Lower lobe of right lung (tissue), 2 donors: ENCODE measurements at regions not wholly inside any gene's neighbourhood (a gene's known extent, or its start where the extent isn't known, plus 50 kb on each side); places are given as distances from the start of the nearest gene placed in this dataset.
A peak's percentile ranks its signal among the peaks of the same experiment; 100 is the strongest.

ENCODE experiments used
- ATAC-seq, 2 donors: fragments of 200-7000 bp; cut with Tn5 transposase; one replicate each; pipeline ENCODE4 v1.9.1; 2020 to 2022; ENCODE audit warnings: mild to moderate bottlenecking in 2 of 2, moderate library complexity in 2 of 2
- DNase-seq: peaks from one replicate; pipeline ENCODE4 v3.0.0-alpha.2; 2020
- H3K27ac ChIP-seq: fragments of 200-600 bp; one replicate; pipeline ENCODE4 v1.8.0; 2022
- H3K27me3 ChIP-seq: fragments of 200-600 bp; one replicate; pipeline ENCODE4 v1.8.0; 2022; ENCODE audit warnings: low read depth
- H3K36me3 ChIP-seq: fragments of 200-600 bp; one replicate; pipeline ENCODE4 v1.8.0; 2022; ENCODE audit warnings: mild to moderate bottlenecking
- H3K4me1 ChIP-seq: fragments of 200-600 bp; one replicate; pipeline ENCODE4 v1.8.0; 2022
- H3K4me3 ChIP-seq: fragments of 200-600 bp; one replicate; pipeline ENCODE4 v1.8.0; 2022; ENCODE audit warnings: mild to moderate bottlenecking
- H3K9me3 ChIP-seq: fragments of 200-600 bp; one replicate; pipeline ENCODE4 v1.8.0; 2022
- intact Hi-C: fragments of 100-400 bp; cut with DNase I; formaldehyde crosslinking; loops from one replicate; pipeline ENCODE4 v1.11.0; 2022
- TF ChIP-seq, protein P1 (sequence below): fragments of 200-600 bp; IDR thresholded peaks from one replicate; pipeline ENCODE4 v1.8.0; 2022; ENCODE audit warnings: antibody characterized with exemption, mild to moderate bottlenecking
- donor health status: DM: no; HTN: yes; CAD: no; lungs with severe emphysema.

GRCh38 chr11:69352715-69353319 lies 58.9 kb downstream of the MYEOV start:
- no peaks in the 10 kb centered on the region for H3K27me3 ChIP-seq
- H3K9me3 ChIP-seq, result no peaks in the 10 kb centered on the region
- DNase-seq (peak; percentile 9), ATAC-seq (no peak)
- intact Hi-C loops, result no loop called here
- TF ChIP-seq, protein P1, sequence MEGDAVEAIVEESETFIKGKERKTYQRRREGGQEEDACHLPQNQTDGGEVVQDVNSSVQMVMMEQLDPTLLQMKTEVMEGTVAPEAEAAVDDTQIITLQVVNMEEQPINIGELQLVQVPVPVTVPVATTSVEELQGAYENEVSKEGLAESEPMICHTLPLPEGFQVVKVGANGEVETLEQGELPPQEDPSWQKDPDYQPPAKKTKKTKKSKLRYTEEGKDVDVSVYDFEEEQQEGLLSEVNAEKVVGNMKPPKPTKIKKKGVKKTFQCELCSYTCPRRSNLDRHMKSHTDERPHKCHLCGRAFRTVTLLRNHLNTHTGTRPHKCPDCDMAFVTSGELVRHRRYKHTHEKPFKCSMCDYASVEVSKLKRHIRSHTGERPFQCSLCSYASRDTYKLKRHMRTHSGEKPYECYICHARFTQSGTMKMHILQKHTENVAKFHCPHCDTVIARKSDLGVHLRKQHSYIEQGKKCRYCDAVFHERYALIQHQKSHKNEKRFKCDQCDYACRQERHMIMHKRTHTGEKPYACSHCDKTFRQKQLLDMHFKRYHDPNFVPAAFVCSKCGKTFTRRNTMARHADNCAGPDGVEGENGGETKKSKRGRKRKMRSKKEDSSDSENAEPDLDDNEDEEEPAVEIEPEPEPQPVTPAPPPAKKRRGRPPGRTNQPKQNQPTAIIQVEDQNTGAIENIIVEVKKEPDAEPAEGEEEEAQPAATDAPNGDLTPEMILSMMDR, result no peak
- H3K4me1 ChIP-seq, result no peaks in the 10 kb centered on the region
- H3K4me3 ChIP-seq, result no peak overlapping the region
- no peak overlapping the region for H3K27ac ChIP-seq
- H3K36me3 ChIP-seq, result no peaks in the 10 kb centered on the region

- Histone ChIP-seq H3K9me3 (no peaks in the 10 kb centered on the region), H3K27ac (no peak overlapping the region), H3K4me3 (no peak overlapping the region), H3K36me3 (no peaks in the 10 kb centered on the region), H3K4me1 (no peaks in the 10 kb centered on the region), H3K27me3 (no peaks in the 10 kb centered on the region)
- TF ChIP-seq, protein P1, result no peak
- intact Hi-C loops, result no loop called here
- ATAC-seq, result no peak
- peak; percentile 29 for DNase-seq
Observed at GRCh38 chr11:69353696-69354544, 60.0 kb downstream of the MYEOV start.

DNA sequence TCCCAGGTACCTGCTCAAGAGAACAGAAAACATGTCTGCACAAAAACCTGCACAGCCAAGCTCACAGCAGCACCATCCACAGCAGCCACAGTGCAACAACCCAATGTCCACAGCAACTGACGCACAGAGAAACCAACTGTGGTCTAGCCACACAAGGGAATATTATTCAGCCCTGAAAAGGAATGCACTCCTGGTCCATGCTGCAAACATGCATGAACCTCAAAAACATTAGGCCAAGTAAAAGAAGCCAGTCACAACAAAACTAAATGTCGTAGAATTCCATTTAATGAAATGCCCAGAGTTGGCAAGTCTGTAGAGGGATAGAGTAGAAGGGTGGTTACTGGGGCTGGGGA lies 60.6 kb downstream of the MYEOV start:
- Histone ChIP-seq H3K9me3 (peaks cover under 1% of the 10 kb centered on the region), H3K4me3 (no peak overlapping the region), H3K4me1 (no peaks in the 10 kb centered on the region), H3K27me3 (no peaks in the 10 kb centered on the region), H3K27ac (no peak overlapping the region), H3K36me3 (no peaks in the 10 kb centered on the region)
- no peak for ATAC-seq
- TF ChIP-seq, protein P1, result no peak
- no peak for DNase-seq
- intact Hi-C loops, result no loop called here

DNA sequence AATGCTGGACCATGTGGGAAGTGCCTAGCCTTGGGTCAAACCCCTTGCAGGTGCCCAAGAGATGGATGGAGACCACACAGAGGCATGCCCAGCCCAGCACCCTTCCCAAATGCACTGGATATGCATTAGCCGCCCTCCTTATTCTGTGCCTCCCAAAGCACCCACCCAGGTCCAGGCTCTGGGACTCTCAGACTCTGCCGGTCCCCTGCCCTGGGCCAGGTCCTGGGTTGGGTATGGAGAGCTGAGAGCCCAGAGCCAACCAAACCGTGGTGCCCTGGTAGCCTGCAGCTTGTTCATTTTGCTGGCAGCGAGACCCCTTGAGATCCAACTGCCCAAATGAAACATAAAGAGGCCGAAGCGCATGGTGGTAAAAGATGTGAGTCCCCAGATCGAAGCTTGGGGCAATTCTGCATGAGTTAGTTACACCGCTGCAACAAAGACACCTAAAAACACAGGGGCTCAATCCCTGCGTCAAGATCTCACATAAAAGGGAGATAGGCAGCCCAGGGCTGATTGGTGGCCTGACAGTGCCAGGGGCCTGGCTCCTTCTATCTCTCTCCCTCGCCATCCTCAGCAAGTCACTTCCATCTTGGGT lies 61.5 kb downstream of the MYEOV start:
- intact Hi-C loops, result no loop called here
- H3K36me3 ChIP-seq, result no peaks in the 10 kb centered on the region
- peaks cover 7% of the 10 kb centered on the region for H3K9me3 ChIP-seq
- TF ChIP-seq, protein P1, result no peak
- H3K27ac ChIP-seq, result no peak overlapping the region
- no peak for ATAC-seq
- no peaks in the 10 kb centered on the region for H3K27me3 ChIP-seq
- DNase-seq, result peak; percentile 30
- no peak overlapping the region for H3K4me3 ChIP-seq
- H3K4me1 ChIP-seq, result no peaks in the 10 kb centered on the region

DNA sequence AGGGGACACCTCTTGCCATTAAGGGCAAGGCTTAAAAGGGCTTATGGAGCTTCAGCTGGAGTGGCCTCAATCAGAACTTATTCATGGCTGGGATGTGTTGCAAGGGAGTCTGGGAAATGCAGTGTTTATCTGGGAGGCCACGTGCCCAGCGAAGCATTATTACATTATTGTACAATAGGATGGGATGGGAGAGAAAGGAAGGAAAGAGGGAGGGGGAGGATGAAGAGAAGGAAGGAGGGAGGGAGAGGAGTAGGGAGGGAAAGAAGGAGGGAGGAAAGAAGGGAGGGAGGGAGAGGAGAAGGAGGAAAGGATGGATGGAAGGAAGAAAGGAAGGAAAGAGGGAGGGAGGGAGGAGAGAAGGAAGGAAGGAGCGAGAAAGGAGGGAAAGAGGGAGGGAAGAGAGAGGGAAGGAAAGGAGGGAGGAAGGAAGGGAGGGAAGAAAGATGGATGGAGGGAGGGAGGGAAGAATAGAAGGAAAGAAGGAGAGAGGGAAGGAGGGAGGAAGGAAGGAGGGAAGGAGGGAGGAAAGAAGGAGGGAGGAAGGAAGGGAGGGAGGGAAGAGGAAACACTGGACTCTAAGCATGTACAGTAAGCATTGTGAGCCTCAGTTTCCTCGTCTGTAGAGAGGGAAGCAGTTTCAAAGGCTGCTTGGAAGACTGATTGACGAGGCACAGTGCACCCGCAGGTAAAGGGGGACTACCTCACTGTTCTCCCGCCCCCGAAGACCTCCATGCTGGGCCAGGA lies 62.2 kb downstream of the MYEOV start:
- peaks cover 7% of the 10 kb centered on the region for H3K9me3 ChIP-seq
- DNase-seq, result no peak
- no peaks in the 10 kb centered on the region for H3K4me1 ChIP-seq
- no peak overlapping the region for H3K27ac ChIP-seq
- no peak for ATAC-seq
- intact Hi-C loops, result no loop called here
- TF ChIP-seq, protein P1, result no peak
- H3K27me3 ChIP-seq, result no peaks in the 10 kb centered on the region
- H3K4me3 ChIP-seq, result no peak overlapping the region
- no peaks in the 10 kb centered on the region for H3K36me3 ChIP-seq
